Gastrocnemius medialis (tissue), 4 donors: ENCODE measurements at regions not wholly inside any gene's neighbourhood (a gene's known extent, or its start where the extent isn't known, plus 50 kb on each side); places are given as distances from the start of the nearest gene placed in this dataset.
"Not testable (repeated sequence)": the region's sequence is repeated elsewhere in the genome, so short reads cannot be mapped to it uniquely, and the experiment has no call there.

Source experiments
- ATAC-seq, 2 donors: fragments of 150-250 bp; one replicate each; pipeline ENCODE4 v1.9.1; 2016
- DNase-seq, 2 donors: peaks; one replicate each; pipeline ENCODE4 v3.0.0-alpha.2; 2019
- H3K27ac ChIP-seq, 4 donors: fragments of 200-600 bp; sonication (generic); 1 replicate in 1 of 4; 2 replicates in 3 of 4; pipeline ENCODE4 v1.5.1; 2016 to 2018; ENCODE audit warnings: mild to moderate bottlenecking in 2 of 4, moderate library complexity in 1 of 4
- H3K27me3 ChIP-seq, 3 donors: fragments of 200-600 bp; sonication (generic) in 2 of 3; 1 replicate in 1 of 3; 2 replicates in 2 of 3; pipeline versions ENCODE4 v1.5.1 to v1.6.0; 2016 to 2019; ENCODE audit warnings: mild to moderate bottlenecking in 1 of 3, moderate library complexity in 1 of 3
- H3K36me3 ChIP-seq, 2 donors: fragments of 200-600 bp; sonication (generic) in 1 of 2; one replicate each; pipeline ENCODE4 v1.5.1; 2017 to 2018
- H3K4me1 ChIP-seq, 2 donors: fragments of 200-600 bp; sonication (generic) in 1 of 2; one replicate each; pipeline ENCODE4 v1.5.1; 2016 to 2017; ENCODE audit warnings: mild to moderate bottlenecking in 2 of 2
- H3K4me3 ChIP-seq, 4 donors: fragments of 200-600 bp; sonication (generic) in 3 of 4; 1 replicate in 1 of 4; 2 replicates in 3 of 4; pipeline ENCODE4 v1.5.1; 2016 to 2019; ENCODE audit warnings: mild to moderate bottlenecking in 2 of 4
- H3K9me3 ChIP-seq, 3 donors: fragments of 200-600 bp; sonication (generic) in 2 of 3; 1 replicate in 1 of 3; 2 replicates in 2 of 3; pipeline ENCODE4 v1.5.1; 2016 to 2019
- POLR2A ChIP-seq, 2 donors: fragments of 450-650 bp; IDR thresholded peaks; one replicate each; pipeline ENCODE4 v1.6.1; 2017; ENCODE audit warnings: antibody characterized with exemption in 2 of 2, mild to moderate bottlenecking in 2 of 2, moderate library complexity in 2 of 2
- in situ Hi-C, 4 donors: fragments of 200-750 bp; cut with MboI; loops; one replicate each; pipeline versions ENCODE4 v1.15.0 to v1.8.0; 2017; ENCODE audit warnings: low sequenced_read_pairs in 4 of 4
- intact Hi-C: fragments of 100-400 bp; cut with DNase I; formaldehyde crosslinking; loops from one replicate; pipeline ENCODE4 v1.15.1; 2023; ENCODE audit warnings: low total_unique reads
- TF ChIP-seq, protein P1 (sequence below), 5 experiments: fragments of 450-650 bp in 3 of 5; fragments of 200-600 bp in 2 of 5; sonication (generic) in 2 of 5; IDR thresholded peaks in 4 of 5; conservative IDR thresholded peaks in 1 of 5; 1 replicate in 4 of 5; 2 replicates in 1 of 5; pipeline ENCODE4 v1.5.1; 2016 to 2019; ENCODE audit warnings: antibody characterized with exemption in 5 of 5, mild to moderate bottlenecking in 3 of 5, moderate library complexity in 3 of 5

GRCh38 chr15:31439328-31439727, 112.7 kb downstream of the KLF13 start:
- intact Hi-C loops = no loop called here
- H3K4me3 ChIP-seq = no peak overlapping the region
- no peak for ATAC-seq
- no peaks in the 10 kb centered on the region for H3K27me3 ChIP-seq
- H3K36me3 ChIP-seq = no peaks in the 10 kb centered on the region
- TF ChIP-seq, protein P1, sequence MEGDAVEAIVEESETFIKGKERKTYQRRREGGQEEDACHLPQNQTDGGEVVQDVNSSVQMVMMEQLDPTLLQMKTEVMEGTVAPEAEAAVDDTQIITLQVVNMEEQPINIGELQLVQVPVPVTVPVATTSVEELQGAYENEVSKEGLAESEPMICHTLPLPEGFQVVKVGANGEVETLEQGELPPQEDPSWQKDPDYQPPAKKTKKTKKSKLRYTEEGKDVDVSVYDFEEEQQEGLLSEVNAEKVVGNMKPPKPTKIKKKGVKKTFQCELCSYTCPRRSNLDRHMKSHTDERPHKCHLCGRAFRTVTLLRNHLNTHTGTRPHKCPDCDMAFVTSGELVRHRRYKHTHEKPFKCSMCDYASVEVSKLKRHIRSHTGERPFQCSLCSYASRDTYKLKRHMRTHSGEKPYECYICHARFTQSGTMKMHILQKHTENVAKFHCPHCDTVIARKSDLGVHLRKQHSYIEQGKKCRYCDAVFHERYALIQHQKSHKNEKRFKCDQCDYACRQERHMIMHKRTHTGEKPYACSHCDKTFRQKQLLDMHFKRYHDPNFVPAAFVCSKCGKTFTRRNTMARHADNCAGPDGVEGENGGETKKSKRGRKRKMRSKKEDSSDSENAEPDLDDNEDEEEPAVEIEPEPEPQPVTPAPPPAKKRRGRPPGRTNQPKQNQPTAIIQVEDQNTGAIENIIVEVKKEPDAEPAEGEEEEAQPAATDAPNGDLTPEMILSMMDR (IDR thresholded peaks at IDR 0.05 in 4 of 5, conservative IDR thresholded peaks at IDR 0.05 in 1 of 5) = peak in 1 of 5 experiments; percentile 29
- TF ChIP-seq POLR2A (IDR thresholded peaks at IDR 0.05) = no peak
- DNase-seq = no peak
- H3K4me1 ChIP-seq = peaks cover 17 to 26% of the 10 kb centered on the region in 2 donors
- no peak overlapping the region for H3K27ac ChIP-seq
- in situ Hi-C loops = loop anchor here in 3 of 4 donors (10.0 to 25.0 kb wide), 4 partner anchors 75 to 227 kb away; no protein-coding TSS in a partner anchor
- no peaks in the 10 kb centered on the region for H3K9me3 ChIP-seq

DNA sequence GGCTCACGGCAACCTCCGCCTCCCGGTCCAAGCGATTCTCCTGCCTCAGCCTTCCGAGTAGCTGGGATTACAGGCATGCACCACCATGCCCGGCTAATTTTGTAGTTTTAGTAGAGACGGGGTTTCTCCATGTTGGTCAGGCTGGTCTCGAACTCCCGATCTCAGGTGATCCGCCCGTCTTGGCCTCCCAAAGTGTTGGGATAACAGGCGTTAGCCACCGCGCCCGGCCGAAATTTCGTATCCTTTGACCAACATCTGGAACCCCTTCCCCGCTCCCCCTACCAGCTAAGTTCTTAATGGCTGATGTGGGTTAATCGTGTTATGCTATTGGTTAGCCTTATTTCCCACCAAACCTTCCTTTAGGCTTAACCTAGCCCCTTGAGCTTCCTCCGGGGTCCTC, 113.6 kb downstream of the KLF13 start:
- peaks cover 12 to 20% of the 10 kb centered on the region in 2 donors for H3K4me1 ChIP-seq
- not testable (repeated sequence) for H3K27me3 ChIP-seq, H3K9me3 ChIP-seq, ATAC-seq, H3K36me3 ChIP-seq, DNase-seq
- peak overlapping the region; percentile 62 to 79 (median 76) for H3K27ac ChIP-seq
- peak overlapping the region; percentile 63 to 94 (median 73) for H3K4me3 ChIP-seq
- intact Hi-C loops (loop anchor here (2.0 kb wide), 1 partner anchor 51 kb away; no protein-coding TSS in a partner anchor), in situ Hi-C loops (loop anchor here in 2 of 4 donors (25.0 kb wide), 2 partner anchors 128 to 228 kb away; no protein-coding TSS in a partner anchor)

- ATAC-seq = peak; percentile 66 to 67
- in situ Hi-C loops (loop anchor here in 2 of 4 donors (25.0 kb wide), 2 partner anchors 129 to 229 kb away; no protein-coding TSS in a partner anchor), intact Hi-C loops (loop anchor here (2.0 kb wide), 1 partner anchor 50 kb away; no protein-coding TSS in a partner anchor)
- no peaks in the 10 kb centered on the region for H3K9me3 ChIP-seq
- H3K4me3 ChIP-seq = peak overlapping the region; percentile 63 to 94 (median 73)
- no peaks in the 10 kb centered on the region for H3K27me3 ChIP-seq
- peak; percentile 15 to 34 for TF ChIP-seq POLR2A (IDR thresholded peaks at IDR 0.05)
- TF ChIP-seq, protein P1 (IDR thresholded peaks at IDR 0.05 in 4 of 5, conservative IDR thresholded peaks at IDR 0.05 in 1 of 5) = no peak
- no peaks in the 10 kb centered on the region for H3K36me3 ChIP-seq
- H3K27ac ChIP-seq = peak overlapping the region; percentile 62 to 79 (median 76)
- peak in 1 of 2 donors; percentile 57 for DNase-seq
- peaks cover 6 to 14% of the 10 kb centered on the region in 2 donors for H3K4me1 ChIP-seq
These were observed 114.2 kb downstream of the KLF13 start for GRCh38 chr15:31440754-31441311.

- in situ Hi-C loops = loop anchor here in 2 of 4 donors (25.0 kb wide), 2 partner anchors 130 to 230 kb away; no protein-coding TSS in a partner anchor
- Histone ChIP-seq H3K27me3 (no peaks in the 10 kb centered on the region), H3K9me3 (no peaks in the 10 kb centered on the region), H3K36me3 (no peaks in the 10 kb centered on the region), H3K4me1 (peaks cover 4 to 13% of the 10 kb centered on the region in 2 donors), H3K4me3 (no peak overlapping the region), H3K27ac (peak overlapping the region; percentile 62 to 79 (median 76))
- ATAC-seq (no peak), DNase-seq (no peak)
- TF ChIP-seq, protein P1 (IDR thresholded peaks at IDR 0.05 in 4 of 5, conservative IDR thresholded peaks at IDR 0.05 in 1 of 5) = no peak
- TF ChIP-seq POLR2A (IDR thresholded peaks at IDR 0.05) = no peak
- intact Hi-C loops = no loop called here
These were observed 115.6 kb downstream of the KLF13 start for GRCh38 chr15:31442226-31442625.

- in situ Hi-C loops = loop anchor here in 2 of 4 donors (25.0 kb wide), 2 partner anchors 130 to 230 kb away; no protein-coding TSS in a partner anchor
- DNase-seq = no peak
- TF ChIP-seq POLR2A (IDR thresholded peaks at IDR 0.05) = no peak
- TF ChIP-seq, protein P1 (IDR thresholded peaks at IDR 0.05 in 4 of 5, conservative IDR thresholded peaks at IDR 0.05 in 1 of 5) = no peak
- Histone ChIP-seq H3K27me3 (no peaks in the 10 kb centered on the region), H3K27ac (peak overlapping the region; percentile 62 to 79 (median 76)), H3K4me3 (no peak overlapping the region), H3K9me3 (no peaks in the 10 kb centered on the region), H3K4me1 (peaks cover 4 to 13% of the 10 kb centered on the region in 2 donors), H3K36me3 (no peaks in the 10 kb centered on the region)
- intact Hi-C loops = no loop called here
- peak; percentile 17 to 32 for ATAC-seq
These were observed 116.1 kb downstream of the KLF13 start for GRCh38 chr15:31442699-31443111.
